Esophagus squamous epithelium (tissue), 5 donors: ENCODE measurements at regions not wholly inside any gene's neighbourhood (a gene's known extent, or its start where the extent isn't known, plus 50 kb on each side); places are given as distances from the start of the nearest gene placed in this dataset.

ENCODE experiments used
- DNase-seq: peaks from one replicate; lab custom pipeline; 2025; lab: John Stamatoyannopoulos, UW
- H3K27ac ChIP-seq, 4 donors: fragments of 200-600 bp; sonication (generic); one replicate each; pipeline ENCODE4 v1.5.1; 2016 to 2019; ENCODE audit warnings: mild to moderate bottlenecking in 1 of 4
- H3K27me3 ChIP-seq, 4 donors: fragments of 200-600 bp; sonication (generic); 1 replicate in 3 of 4; 2 replicates in 1 of 4; pipeline versions ENCODE4 v1.5.1 to v1.6.0; 2017 to 2021; ENCODE audit warnings: antibody characterized with exemption in 1 of 4
- H3K36me3 ChIP-seq, 3 donors: fragments of 200-600 bp; sonication (generic); one replicate each; pipeline ENCODE4 v1.5.1; 2016 to 2019
- H3K4me1 ChIP-seq, 3 donors: fragments of 200-600 bp; sonication (generic); one replicate each; pipeline ENCODE4 v1.5.1; 2017 to 2019
- H3K4me3 ChIP-seq, 4 donors: fragments of 200-600 bp; sonication (generic); 1 replicate in 3 of 4; 2 replicates in 1 of 4; pipeline ENCODE4 v1.5.1; 2016 to 2019; ENCODE audit warnings: mild to moderate bottlenecking in 2 of 4, moderate library complexity in 1 of 4
- H3K9me3 ChIP-seq, 3 donors: fragments of 200-600 bp; sonication (generic); one replicate each; pipeline ENCODE4 v1.5.1; 2016 to 2019
- CTCF ChIP-seq, 6 experiments: fragments of 450-650 bp in 4 of 6; fragments of 200-600 bp in 2 of 6; sonication (generic) in 2 of 6; IDR thresholded peaks; one replicate each; pipeline ENCODE4 v1.5.1; 2016 to 2019; ENCODE audit warnings: antibody characterized with exemption in 6 of 6, mild to moderate bottlenecking in 4 of 6, moderate library complexity in 4 of 6
- POLR2A ChIP-seq, 4 donors: fragments of 450-650 bp; IDR thresholded peaks; one replicate each; pipeline ENCODE4 v1.6.1; 2017; ENCODE audit warnings: antibody characterized with exemption in 4 of 4, mild to moderate bottlenecking in 4 of 4, moderate library complexity in 3 of 4
- WGBS, 2 donors: methylation state at CpG; one replicate each; pipeline ENCODE4 v1.1.5; 2018; 5-methylcytosine and 5-hydroxymethylcytosine counted together
- intact Hi-C: fragments of 100-400 bp; cut with DNase I; formaldehyde crosslinking; loops from one replicate; pipeline ENCODE4 v1.15.0; 2022
- donor health status: DM: yes; HTN: yes; CAD: no.

- Histone ChIP-seq H3K4me1 (no peaks in the 10 kb centered on the region), H3K27me3 (no peaks in the 10 kb centered on the region), H3K36me3 (no peaks in the 10 kb centered on the region), H3K9me3 (peaks cover 0 to 2% (median 0%) of the 10 kb centered on the region in 3 donors), H3K4me3 (no peak overlapping the region), H3K27ac (no peak overlapping the region)
- intact Hi-C loops = no loop called here
- no peak for DNase-seq
- WGBS, 2 donors = 72 to 76% methylated on average over 2 of the region's 2 CpGs
- TF ChIP-seq POLR2A (IDR thresholded peaks at IDR 0.05) (no peak), CTCF (IDR thresholded peaks at IDR 0.05) (no peak)
Measured at GRCh38 chr3:70557976-70558375, 245.5 kb upstream of the MDFIC2 start.

GRCh38 chr3:70556056-70556455 is 243.6 kb upstream of the MDFIC2 start:
- TF ChIP-seq POLR2A (IDR thresholded peaks at IDR 0.05) = no peak
- no peak for TF ChIP-seq CTCF (IDR thresholded peaks at IDR 0.05)
- intact Hi-C loops = no loop called here
- Histone ChIP-seq H3K27ac (no peak overlapping the region), H3K4me3 (no peak overlapping the region), H3K36me3 (no peaks in the 10 kb centered on the region), H3K4me1 (no peaks in the 10 kb centered on the region), H3K9me3 (no peaks in the 10 kb centered on the region), H3K27me3 (no peaks in the 10 kb centered on the region)
- DNase-seq = no peak
- 57 to 69% methylated on average over 3 of the region's 3 CpGs for WGBS, 2 donors

- no peaks in the 10 kb centered on the region for H3K36me3 ChIP-seq
- no peaks in the 10 kb centered on the region for H3K27me3 ChIP-seq
- no peak for DNase-seq
- H3K4me3 ChIP-seq = no peak overlapping the region
- 50 to 70% methylated on average over 1 of the region's 1 CpG for WGBS, 2 donors
- TF ChIP-seq CTCF (IDR thresholded peaks at IDR 0.05) (no peak), POLR2A (IDR thresholded peaks at IDR 0.05) (no peak)
- no peak overlapping the region for H3K27ac ChIP-seq
- intact Hi-C loops = no loop called here
- H3K4me1 ChIP-seq = no peaks in the 10 kb centered on the region
- H3K9me3 ChIP-seq = no peaks in the 10 kb centered on the region
Measured at GRCh38 chr3:70554170-70554569, 241.7 kb upstream of the MDFIC2 start.

- no peak for DNase-seq
- Histone ChIP-seq H3K27ac (no peak overlapping the region), H3K27me3 (no peaks in the 10 kb centered on the region), H3K4me3 (no peak overlapping the region), H3K36me3 (no peaks in the 10 kb centered on the region), H3K9me3 (no peaks in the 10 kb centered on the region), H3K4me1 (no peaks in the 10 kb centered on the region)
- TF ChIP-seq POLR2A (IDR thresholded peaks at IDR 0.05) (no peak), CTCF (IDR thresholded peaks at IDR 0.05) (peak; percentile 60 to 79 (median 66))
- WGBS, 2 donors = 29 to 31% methylated on average over 7 to 8 of the region's 9 CpGs
- intact Hi-C loops = no loop called here
Measured at GRCh38 chr3:70550723-70551319, 238.4 kb upstream of the MDFIC2 start.

GRCh38 chr3:70546679-70547078 is 234.2 kb upstream of the MDFIC2 start:
- no peaks in the 10 kb centered on the region for H3K36me3 ChIP-seq
- intact Hi-C loops = loop anchor here (10.0 kb wide), 1 partner anchor 1048 kb away; no protein-coding TSS in a partner anchor
- H3K9me3 ChIP-seq = no peaks in the 10 kb centered on the region
- no peaks in the 10 kb centered on the region for H3K27me3 ChIP-seq
- 60 to 74% methylated on average over 4 of the region's 4 CpGs for WGBS, 2 donors
- H3K27ac ChIP-seq = no peak overlapping the region
- DNase-seq = no peak
- H3K4me1 ChIP-seq = no peaks in the 10 kb centered on the region
- no peak overlapping the region for H3K4me3 ChIP-seq
- no peak for TF ChIP-seq POLR2A (IDR thresholded peaks at IDR 0.05)
- TF ChIP-seq CTCF (IDR thresholded peaks at IDR 0.05) = no peak
